HEK293 (cell line): ENCODE measurements at regions not wholly inside any gene's neighbourhood (a gene's known extent, or its start where the extent isn't known, plus 50 kb on each side); places are given as distances from the start of the nearest gene placed in this dataset.

Experiments
- TRIM28 ChIP-seq: IDR thresholded peaks from 2 replicates; pipeline ENCODE4 v1.6.1; 2011; ENCODE audit warnings: low read length, control low read depth, borderline replicate concordance
- ZNF423 ChIP-seq: fragments of 450-650 bp; formaldehyde crosslinking; IDR thresholded peaks from 2 replicates; pipeline ENCODE4 v1.5.1; 2016; ENCODE audit warnings: missing biosample characterization, missing genetic modification characterization
- ZNF426 ChIP-seq: fragments of 450-650 bp; formaldehyde crosslinking; IDR thresholded peaks from 2 replicates; pipeline ENCODE4 v1.5.1; 2017; ENCODE audit warnings: missing biosample characterization, missing genetic modification characterization, mild to moderate bottlenecking, inconsistent platforms, moderate library complexity
- ZNF521 ChIP-seq: fragments of 450-650 bp; formaldehyde crosslinking; IDR thresholded peaks from 2 replicates; pipeline ENCODE4 v1.5.1; 2017; ENCODE audit warnings: missing biosample characterization, mild to moderate bottlenecking, missing genetic modification characterization
- TF ChIP-seq, protein P1 (sequence below): fragments of 450-650 bp; formaldehyde crosslinking; IDR thresholded peaks from 2 replicates; pipeline ENCODE4 v1.5.1; 2017; ENCODE audit warnings: missing biosample characterization, missing genetic modification characterization
- TF ChIP-seq, protein P2 (sequence below): fragments of 450-650 bp; formaldehyde crosslinking; IDR thresholded peaks from 2 replicates; pipeline ENCODE4 v1.5.1; 2016; ENCODE audit warnings: missing biosample characterization, missing genetic modification characterization
- TF ChIP-seq, protein P3 (sequence below): fragments of 450-650 bp; formaldehyde crosslinking; IDR thresholded peaks from 2 replicates; pipeline ENCODE4 v1.5.1; 2016; ENCODE audit warnings: missing biosample characterization, missing genetic modification characterization
- TF ChIP-seq, protein P4 (sequence below): fragments of 450-650 bp; formaldehyde crosslinking; IDR thresholded peaks from 2 replicates; pipeline ENCODE4 v1.5.1; 2016; ENCODE audit warnings: missing biosample characterization, missing genetic modification characterization, low read depth
- TF ChIP-seq, protein P5 (sequence below): sonication (generic); formaldehyde crosslinking; IDR thresholded peaks from 2 replicates; pipeline ENCODE4 v1.8.1; 2022; ENCODE audit warnings: mild to moderate bottlenecking, moderate library complexity, missing genetic modification reagents
- TF ChIP-seq, protein P6 (sequence below): fragments of 450-650 bp; formaldehyde crosslinking; IDR thresholded peaks from 2 replicates; pipeline ENCODE4 v1.5.1; 2016; ENCODE audit warnings: missing biosample characterization, missing genetic modification characterization, low read depth

DNA sequence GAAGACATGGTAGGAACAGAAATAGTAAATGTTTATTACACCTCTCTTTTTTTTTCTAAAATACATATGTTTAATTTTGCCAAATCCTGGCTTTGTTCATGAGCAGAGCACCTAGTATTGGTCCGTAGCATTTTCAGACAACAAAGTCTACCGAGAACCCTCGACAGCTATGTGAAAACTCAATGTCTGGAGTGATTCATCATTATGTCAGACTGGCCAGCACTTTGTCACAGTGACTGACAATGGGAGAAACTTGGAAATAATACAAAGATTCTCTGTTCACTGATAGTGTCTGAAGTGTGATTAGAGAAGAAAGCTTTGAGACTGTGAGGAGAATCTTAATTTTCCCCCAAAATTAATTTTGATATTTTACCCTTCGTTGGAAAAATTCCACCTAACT, 143.0 kb downstream of the HNMT start:
- TF ChIP-seq, protein P1, sequence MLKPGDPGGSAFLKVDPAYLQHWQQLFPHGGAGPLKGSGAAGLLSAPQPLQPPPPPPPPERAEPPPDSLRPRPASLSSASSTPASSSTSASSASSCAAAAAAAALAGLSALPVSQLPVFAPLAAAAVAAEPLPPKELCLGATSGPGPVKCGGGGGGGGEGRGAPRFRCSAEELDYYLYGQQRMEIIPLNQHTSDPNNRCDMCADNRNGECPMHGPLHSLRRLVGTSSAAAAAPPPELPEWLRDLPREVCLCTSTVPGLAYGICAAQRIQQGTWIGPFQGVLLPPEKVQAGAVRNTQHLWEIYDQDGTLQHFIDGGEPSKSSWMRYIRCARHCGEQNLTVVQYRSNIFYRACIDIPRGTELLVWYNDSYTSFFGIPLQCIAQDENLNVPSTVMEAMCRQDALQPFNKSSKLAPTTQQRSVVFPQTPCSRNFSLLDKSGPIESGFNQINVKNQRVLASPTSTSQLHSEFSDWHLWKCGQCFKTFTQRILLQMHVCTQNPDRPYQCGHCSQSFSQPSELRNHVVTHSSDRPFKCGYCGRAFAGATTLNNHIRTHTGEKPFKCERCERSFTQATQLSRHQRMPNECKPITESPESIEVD (tag by site-specific recombination), result no peak
- TF ChIP-seq, protein P2, sequence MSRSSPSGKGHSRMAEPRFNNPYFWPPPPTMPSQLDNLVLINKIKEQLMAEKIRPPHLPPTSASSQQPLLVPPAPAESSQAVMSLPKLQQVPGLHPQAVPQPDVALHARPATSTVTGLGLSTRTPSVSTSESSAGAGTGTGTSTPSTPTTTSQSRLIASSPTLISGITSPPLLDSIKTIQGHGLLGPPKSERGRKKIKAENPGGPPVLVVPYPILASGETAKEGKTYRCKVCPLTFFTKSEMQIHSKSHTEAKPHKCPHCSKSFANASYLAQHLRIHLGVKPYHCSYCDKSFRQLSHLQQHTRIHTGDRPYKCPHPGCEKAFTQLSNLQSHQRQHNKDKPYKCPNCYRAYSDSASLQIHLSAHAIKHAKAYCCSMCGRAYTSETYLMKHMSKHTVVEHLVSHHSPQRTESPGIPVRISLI (tag by site-specific recombination), result no peak
- TF ChIP-seq, protein P3, sequence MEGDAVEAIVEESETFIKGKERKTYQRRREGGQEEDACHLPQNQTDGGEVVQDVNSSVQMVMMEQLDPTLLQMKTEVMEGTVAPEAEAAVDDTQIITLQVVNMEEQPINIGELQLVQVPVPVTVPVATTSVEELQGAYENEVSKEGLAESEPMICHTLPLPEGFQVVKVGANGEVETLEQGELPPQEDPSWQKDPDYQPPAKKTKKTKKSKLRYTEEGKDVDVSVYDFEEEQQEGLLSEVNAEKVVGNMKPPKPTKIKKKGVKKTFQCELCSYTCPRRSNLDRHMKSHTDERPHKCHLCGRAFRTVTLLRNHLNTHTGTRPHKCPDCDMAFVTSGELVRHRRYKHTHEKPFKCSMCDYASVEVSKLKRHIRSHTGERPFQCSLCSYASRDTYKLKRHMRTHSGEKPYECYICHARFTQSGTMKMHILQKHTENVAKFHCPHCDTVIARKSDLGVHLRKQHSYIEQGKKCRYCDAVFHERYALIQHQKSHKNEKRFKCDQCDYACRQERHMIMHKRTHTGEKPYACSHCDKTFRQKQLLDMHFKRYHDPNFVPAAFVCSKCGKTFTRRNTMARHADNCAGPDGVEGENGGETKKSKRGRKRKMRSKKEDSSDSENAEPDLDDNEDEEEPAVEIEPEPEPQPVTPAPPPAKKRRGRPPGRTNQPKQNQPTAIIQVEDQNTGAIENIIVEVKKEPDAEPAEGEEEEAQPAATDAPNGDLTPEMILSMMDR (tag by site-specific recombination), result no peak
- TF ChIP-seq, protein P4, sequence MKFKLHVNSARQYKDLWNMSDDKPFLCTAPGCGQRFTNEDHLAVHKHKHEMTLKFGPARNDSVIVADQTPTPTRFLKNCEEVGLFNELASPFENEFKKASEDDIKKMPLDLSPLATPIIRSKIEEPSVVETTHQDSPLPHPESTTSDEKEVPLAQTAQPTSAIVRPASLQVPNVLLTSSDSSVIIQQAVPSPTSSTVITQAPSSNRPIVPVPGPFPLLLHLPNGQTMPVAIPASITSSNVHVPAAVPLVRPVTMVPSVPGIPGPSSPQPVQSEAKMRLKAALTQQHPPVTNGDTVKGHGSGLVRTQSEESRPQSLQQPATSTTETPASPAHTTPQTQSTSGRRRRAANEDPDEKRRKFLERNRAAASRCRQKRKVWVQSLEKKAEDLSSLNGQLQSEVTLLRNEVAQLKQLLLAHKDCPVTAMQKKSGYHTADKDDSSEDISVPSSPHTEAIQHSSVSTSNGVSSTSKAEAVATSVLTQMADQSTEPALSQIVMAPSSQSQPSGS (tag by site-specific recombination), result no peak
- TF ChIP-seq, protein P5, sequence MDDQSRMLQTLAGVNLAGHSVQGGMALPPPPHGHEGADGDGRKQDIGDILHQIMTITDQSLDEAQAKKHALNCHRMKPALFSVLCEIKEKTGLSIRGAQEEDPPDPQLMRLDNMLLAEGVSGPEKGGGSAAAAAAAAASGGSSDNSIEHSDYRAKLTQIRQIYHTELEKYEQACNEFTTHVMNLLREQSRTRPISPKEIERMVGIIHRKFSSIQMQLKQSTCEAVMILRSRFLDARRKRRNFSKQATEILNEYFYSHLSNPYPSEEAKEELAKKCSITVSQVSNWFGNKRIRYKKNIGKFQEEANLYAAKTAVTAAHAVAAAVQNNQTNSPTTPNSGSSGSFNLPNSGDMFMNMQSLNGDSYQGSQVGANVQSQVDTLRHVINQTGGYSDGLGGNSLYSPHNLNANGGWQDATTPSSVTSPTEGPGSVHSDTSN (CRISPR knock-in tag), result no peak
- no peak for TF ChIP-seq ZNF423
- TF ChIP-seq TRIM28, result no peak
- no peak for TF ChIP-seq ZNF426
- TF ChIP-seq, protein P6, sequence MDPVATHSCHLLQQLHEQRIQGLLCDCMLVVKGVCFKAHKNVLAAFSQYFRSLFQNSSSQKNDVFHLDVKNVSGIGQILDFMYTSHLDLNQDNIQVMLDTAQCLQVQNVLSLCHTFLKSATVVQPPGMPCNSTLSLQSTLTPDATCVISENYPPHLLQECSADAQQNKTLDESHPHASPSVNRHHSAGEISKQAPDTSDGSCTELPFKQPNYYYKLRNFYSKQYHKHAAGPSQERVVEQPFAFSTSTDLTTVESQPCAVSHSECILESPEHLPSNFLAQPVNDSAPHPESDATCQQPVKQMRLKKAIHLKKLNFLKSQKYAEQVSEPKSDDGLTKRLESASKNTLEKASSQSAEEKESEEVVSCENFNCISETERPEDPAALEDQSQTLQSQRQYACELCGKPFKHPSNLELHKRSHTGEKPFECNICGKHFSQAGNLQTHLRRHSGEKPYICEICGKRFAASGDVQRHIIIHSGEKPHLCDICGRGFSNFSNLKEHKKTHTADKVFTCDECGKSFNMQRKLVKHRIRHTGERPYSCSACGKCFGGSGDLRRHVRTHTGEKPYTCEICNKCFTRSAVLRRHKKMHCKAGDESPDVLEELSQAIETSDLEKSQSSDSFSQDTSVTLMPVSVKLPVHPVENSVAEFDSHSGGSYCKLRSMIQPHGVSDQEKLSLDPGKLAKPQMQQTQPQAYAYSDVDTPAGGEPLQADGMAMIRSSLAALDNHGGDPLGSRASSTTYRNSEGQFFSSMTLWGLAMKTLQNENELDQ (tag by site-specific recombination), result no peak
- TF ChIP-seq ZNF521, result no peak
